ENCODE measurements at regions not wholly inside any gene's neighbourhood (a gene's known extent, or its start where the extent isn't known, plus 50 kb on each side); places are given as distances from the start of the nearest gene placed in this dataset.

DNA sequence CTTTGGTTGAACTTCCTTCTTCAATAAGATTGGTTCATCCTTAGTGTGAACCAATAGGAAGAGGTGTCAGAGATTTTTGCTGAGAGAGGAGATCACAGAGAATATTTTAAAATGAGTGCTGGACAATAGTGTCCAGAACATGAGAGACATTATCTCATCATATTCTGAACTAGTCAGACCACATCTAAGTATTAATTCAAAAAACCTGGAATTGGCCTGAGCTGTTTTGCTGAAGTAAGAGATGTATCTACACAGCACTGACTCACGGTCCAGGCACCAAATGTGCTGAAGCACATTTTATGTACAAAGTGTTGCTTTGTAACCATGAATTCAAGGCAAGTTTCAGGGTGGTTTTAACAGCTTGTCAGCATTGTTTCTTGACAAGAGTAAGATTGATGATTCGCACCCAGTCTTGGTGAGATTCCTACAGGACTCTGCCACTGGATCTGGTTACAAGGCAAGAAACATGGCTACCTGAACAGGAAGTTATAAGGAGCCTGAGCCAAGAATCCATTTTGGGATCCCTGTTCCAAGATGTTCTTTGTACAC lies 178.2 kb upstream of the HEY2 start:
- TF ChIP-seq, protein P1, sequence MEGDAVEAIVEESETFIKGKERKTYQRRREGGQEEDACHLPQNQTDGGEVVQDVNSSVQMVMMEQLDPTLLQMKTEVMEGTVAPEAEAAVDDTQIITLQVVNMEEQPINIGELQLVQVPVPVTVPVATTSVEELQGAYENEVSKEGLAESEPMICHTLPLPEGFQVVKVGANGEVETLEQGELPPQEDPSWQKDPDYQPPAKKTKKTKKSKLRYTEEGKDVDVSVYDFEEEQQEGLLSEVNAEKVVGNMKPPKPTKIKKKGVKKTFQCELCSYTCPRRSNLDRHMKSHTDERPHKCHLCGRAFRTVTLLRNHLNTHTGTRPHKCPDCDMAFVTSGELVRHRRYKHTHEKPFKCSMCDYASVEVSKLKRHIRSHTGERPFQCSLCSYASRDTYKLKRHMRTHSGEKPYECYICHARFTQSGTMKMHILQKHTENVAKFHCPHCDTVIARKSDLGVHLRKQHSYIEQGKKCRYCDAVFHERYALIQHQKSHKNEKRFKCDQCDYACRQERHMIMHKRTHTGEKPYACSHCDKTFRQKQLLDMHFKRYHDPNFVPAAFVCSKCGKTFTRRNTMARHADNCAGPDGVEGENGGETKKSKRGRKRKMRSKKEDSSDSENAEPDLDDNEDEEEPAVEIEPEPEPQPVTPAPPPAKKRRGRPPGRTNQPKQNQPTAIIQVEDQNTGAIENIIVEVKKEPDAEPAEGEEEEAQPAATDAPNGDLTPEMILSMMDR (IDR thresholded peaks at IDR 0.05) = no peak
- TF ChIP-seq ZFX (IDR thresholded peaks at IDR 0.05; ENCODE audit: borderline replicate concordance) = no peak
